ENCODE measurements at regions not wholly inside any gene's neighbourhood (a gene's known extent, or its start where the extent isn't known, plus 50 kb on each side); places are given as distances from the start of the nearest gene placed in this dataset.
A peak's percentile ranks its signal among the peaks of the same experiment; 100 is the strongest.
"Not testable (repeated sequence)": the region's sequence is repeated elsewhere in the genome, so short reads cannot be mapped to it uniquely, and the experiment has no call there.

GRCh38 chr3:522888-523287 lies 326.3 kb downstream of the CHL1 start:
- DNase-seq (ENCODE audit: low read depth): no peak

DNA sequence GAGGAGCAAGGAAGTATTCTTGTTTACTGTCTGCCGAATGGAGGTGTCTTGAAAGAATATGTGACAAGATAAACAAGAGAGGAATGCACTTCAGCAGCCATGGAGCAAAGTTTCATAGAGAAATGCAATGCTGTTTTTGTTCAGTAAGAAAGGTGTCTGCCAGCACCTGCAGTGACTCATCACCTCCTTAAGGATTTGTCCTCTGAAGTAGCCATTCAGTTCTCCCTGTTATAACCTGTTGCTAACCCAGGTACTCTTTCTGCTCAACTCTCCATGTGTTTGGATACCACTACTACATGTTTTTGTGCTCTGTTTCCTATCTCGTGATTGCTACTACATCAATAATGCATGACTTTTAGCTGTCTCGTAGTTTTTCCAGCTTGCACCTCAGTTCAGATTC lies 328.9 kb downstream of the CHL1 start:
- DNase-seq (ENCODE audit: low read depth): no peak

DNA sequence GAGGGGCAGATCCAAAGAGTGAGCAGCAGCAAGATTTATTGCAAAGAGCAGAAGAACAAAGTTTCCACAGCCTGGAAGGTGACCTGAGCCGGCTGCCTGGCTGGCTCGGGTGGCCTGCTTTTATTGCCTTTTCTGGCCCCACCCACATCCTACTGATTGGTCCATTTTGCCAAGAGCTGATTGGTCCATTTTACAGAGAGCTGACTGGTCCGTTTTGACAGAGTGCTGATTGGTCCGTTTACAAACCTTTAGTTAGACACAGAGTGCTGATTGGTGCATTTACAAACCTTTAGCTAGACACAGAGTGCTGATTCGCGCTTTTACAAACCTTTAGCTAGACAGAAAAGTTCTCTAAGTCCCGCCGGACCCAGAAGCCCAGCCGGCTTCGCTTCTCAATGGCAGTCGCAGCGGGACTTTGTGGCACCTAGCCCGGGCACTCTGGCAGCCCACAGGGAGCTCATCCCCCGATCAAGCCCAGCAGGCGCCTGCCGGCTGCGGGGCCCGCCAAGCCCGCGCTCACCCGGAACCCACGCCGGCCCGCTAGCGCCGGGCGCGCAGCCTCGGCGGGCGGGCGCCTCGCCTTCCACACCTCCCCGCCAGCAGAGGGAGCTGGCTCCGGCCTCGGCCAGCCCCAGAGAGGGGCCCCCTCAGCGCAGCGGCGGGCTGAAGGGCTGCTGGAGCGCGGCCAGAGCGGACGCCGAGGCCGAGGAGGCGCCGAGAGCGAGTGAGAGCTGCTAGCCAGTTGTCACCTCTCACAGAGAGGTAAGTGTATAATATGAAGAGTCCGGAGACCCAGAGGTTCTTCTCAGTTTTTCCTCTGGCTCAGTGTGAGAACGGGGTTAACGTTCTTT lies 339.2 kb downstream of the CHL1 start:
- no peak for DNase-seq (ENCODE audit: low read depth)

DNA sequence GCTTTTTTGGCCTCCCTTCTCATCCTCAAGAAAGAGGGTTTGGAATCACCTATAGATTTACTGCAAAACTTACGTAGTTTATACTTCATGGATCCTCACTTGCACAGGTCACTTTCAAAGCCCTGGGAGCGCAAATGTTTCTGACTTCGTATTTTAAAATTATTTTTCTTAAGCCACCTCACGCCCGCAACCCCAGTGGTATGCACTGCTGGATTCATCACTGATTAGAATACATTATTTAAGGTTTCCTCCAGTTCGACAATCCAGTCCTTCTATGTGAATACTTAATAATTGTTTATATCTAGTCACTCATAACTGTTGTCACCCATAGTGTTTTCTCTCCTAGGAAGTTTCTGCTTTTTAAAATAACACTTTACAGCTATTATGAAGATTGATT lies 339.9 kb downstream of the CHL1 start:
- no peak for DNase-seq (ENCODE audit: low read depth)

DNA sequence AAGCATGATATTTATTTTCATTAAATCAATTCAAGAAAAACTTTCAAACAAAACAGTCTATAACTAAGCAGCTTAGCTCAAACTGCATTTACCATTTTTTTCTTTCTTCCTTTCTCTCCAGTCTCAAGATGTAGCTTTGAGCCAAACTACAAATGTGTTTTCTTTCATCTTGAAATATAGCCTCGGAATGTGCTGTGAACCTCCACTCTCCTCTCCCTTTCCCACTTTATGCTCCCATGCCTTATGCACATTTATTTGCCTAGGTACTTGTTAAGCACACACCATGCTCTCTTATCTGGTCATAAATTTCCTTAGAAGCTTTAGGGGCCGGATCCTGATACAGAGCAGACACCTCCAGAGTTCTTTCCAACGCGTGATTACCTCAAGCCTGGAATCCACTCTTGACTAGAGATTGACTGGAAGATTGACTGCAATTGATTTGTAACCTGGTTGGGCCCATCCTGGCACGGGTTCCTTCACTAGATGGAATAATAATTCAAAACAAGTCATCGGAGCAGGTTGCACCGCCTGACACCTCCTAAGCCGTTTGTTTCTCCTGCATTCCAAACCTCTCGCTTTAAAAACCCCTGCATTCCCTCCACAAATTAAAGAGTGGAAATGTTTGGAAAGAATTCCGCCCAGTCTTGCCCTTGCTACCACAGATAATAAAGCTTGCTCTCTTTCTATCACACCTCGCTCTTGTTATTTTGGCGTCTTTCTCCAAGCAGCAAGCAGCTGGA lies 344.7 kb downstream of the CHL1 start:
- DNase-seq (ENCODE audit: low read depth): no peak

DNA sequence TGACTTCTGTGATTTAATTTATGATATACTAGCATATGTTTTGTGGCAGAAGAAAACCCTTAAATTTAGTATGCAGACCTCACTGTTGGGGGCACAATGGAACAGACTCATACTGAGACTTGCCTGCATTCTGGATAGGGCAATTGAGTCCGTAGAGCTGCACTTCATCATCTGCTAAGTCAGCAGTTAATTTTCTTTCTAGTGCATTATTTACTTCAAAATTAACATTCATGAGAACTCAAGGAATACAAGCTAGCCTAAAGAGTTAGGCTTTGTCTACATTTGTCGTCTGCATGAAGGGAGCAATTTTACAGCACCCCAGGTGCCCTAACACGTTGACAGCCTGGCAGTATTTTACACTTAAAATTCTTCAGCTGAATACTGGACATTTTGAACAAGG lies 345.5 kb downstream of the CHL1 start:
- DNase-seq (ENCODE audit: low read depth): no peak

DNA sequence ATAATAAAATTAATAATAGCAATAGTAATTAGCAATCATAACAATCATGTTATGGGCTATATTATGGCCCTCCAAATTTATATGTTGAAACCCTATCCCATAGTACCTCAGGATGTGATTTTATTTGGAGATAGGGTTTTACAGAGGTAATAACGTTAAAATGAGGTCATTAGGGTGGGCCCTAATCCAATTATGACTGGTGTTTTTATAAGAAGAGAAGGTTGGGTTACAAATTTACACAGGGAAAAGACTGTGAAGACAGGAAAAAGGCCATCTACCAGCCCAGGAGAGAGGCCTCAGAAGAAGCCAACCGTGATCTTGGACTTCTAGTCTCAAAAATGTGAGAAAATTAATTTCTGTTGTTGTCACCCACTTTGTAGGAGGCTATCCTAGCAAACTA lies 353.1 kb downstream of the CHL1 start:
- DNase-seq (ENCODE audit: low read depth): no peak

- no peak for DNase-seq (ENCODE audit: low read depth)
Observed at GRCh38 chr3:550471-550870, 353.9 kb downstream of the CHL1 start.

- no peak for DNase-seq (ENCODE audit: low read depth)
Observed at GRCh38 chr3:557972-558371, 361.4 kb downstream of the CHL1 start.

DNA sequence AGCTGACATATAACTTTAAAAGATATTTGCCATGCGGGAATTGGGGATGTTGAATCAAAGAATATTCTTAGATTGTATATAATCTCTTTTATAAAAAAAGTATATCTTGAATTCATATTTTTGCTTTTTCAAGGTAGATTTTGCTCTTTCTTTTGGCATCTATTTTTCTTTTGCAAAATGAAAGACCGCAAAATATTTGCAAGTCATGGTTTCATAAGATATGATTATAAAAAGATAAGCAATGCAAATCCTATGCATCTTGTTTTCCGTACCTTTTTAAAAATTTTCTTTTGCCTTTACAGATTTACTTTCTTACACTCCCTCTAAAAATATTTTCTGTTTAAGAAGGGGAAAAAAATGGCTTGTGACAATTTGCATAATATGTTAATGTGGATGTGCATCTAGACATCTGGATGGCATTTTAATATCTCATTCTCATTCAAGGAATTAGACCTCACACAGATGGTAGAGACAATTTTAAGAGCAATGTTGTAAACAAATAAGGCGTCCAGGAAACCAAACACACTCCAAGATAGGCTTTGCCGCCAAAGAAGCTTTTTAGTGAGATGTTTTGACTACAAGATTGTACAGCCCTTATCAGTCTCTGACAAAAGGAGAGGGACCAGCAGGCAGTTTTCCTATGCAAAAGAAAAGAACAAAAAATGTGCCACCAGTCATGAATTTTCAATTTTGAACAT lies 371.1 kb downstream of the CHL1 start:
- no peak for DNase-seq (ENCODE audit: low read depth)

- not testable (repeated sequence) for DNase-seq (ENCODE audit: low read depth)
Observed at GRCh38 chr3:579529-579928, 383.0 kb downstream of the CHL1 start.

- DNase-seq (ENCODE audit: low read depth): not testable (repeated sequence)
Observed at GRCh38 chr3:589066-589465, 392.5 kb downstream of the CHL1 start.

- not testable (repeated sequence) for DNase-seq (ENCODE audit: low read depth)
Observed at GRCh38 chr3:597304-597703, 400.7 kb downstream of the CHL1 start.

DNA sequence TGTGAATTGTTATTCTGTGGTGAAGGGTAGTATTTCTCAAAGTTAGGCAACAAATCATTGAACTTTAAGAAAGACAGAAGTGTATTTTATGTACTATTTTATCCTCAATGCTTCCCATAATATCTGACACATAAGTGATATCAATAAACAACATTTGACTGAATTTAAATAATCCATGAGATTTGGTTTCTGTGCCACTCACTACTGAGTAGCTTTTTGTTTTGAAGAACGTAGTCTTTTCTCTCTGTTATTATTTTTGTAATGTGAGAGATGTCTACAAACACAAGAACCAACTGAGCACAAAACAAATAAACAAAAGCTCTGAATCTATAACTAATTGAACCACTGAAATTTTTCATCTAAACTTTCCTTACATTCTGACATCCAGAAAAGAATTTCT lies 401.2 kb downstream of the CHL1 start:
- not testable (repeated sequence) for DNase-seq (ENCODE audit: low read depth)

- not testable (repeated sequence) for DNase-seq (ENCODE audit: low read depth)
Observed at GRCh38 chr3:607480-607879, 410.9 kb downstream of the CHL1 start.

DNA sequence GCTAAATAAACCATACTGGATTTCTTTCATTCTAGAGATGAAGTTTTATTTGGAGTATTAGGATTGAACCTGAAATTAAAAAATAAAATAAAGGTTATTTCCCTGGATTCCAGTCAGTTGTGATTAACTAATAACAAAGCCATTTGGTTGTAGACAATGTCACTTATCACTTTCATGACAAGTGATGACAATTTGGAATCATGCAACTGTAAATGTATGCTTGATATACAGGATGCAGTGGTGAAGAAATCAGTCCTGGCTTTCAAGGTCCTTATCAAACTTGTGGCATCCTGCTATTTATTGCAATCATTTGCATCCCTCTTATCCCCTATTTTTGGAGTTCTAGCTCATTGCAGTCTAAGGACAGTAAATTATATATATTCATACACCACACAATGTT lies 425.2 kb downstream of the CHL1 start:
- no peak for DNase-seq (ENCODE audit: low read depth)

GRCh38 chr3:622314-622713 lies 425.8 kb downstream of the CHL1 start:
- DNase-seq (ENCODE audit: low read depth): no peak

- DNase-seq (ENCODE audit: low read depth): no peak
Observed at GRCh38 chr3:623914-624545, 427.5 kb downstream of the CHL1 start.

DNA sequence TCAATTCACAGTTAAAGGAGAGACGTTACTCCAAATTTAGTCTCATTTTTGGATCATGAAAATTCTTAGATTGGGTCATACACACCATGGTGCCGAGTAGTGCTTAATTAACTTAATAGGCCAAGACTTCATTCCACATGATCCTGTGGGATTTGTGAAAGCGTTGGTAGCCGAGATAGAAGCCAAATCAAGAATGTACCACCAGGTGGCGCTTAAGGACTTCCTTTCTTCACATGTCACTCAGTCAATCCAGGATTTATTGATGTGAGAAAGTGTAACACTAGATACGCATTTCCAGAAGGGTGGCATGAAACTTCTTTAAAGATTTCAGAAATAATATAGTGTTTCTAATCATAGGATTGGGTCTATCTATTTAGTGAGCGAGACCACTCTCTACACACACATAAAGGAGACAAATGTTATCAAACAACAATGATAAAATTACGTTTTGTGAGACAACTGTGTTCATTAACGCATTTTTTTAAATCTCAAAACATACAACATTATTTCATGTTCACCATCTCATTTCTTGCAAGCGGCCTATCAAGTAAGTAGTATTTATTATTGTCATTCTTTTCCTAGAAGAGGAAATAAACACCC lies 436.1 kb downstream of the CHL1 start:
- peak; percentile 31 for DNase-seq (ENCODE audit: low read depth)

DNA sequence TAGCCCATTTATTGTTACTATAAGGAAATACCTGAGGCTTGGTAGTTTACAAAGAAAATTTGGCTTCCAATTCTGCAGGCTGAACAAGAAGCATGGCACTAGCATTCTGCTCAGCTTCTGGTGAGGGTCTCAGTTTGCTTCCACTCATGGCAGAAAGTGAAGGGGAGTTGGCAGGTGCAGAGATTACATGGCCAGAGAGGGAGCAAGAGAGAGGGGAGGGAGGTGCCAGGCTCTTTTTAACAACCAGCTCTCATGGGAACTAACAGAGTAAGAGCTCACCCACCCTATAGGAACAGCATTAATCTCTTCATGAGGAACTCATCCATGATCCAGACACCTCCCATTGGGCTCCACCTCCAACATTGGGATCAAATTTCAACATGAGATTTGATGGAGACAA lies 437.9 kb downstream of the CHL1 start:
- DNase-seq (ENCODE audit: low read depth): no peak

- no peak for DNase-seq (ENCODE audit: low read depth)
Observed at GRCh38 chr3:635393-635792, 438.8 kb downstream of the CHL1 start.

DNA sequence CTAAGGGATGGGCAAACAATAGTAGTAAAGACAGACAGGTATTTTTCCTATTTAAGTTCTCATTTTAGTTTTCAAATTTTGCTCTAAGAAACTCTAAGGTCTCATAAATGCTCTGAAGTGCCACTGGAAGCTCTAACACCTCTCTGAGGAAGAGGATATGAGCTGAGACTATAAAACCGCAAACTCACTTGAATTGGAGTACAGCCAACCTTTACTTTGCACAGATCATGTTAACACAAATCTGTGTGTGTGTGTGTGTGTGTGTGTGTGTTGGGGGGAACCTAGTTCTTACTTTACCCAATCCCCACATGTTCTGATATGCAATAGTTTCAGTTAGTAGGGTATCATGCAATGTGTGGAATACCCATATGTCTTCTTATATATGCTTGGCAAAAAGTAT lies 446.8 kb downstream of the CHL1 start:
- no peak for DNase-seq (ENCODE audit: low read depth)
